ENCODE measurements at regions not wholly inside any gene's neighbourhood (a gene's known extent, or its start where the extent isn't known, plus 50 kb on each side); places are given as distances from the start of the nearest gene placed in this dataset.

DNA sequence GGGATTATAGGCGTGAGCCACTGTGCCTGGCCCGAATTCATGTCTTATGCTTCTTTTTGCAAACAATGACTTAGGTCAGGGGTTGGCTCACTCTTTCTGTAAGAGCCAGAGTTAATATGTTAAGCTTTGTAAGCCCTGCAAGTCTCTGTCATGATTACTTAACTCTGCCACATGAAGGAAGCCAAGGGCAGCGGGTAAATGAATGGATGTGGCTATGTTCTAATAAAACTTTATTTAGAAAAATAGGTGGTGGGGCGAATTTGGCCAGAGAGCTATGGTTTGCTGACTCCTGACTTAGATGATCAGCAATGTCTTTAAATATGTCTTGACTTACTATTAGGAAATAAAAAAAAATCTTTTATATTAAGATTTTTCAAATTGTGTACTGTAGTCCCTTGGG, 114.9 kb upstream of the ZFP64 start (continued):
- TF ChIP-seq, protein P1, sequence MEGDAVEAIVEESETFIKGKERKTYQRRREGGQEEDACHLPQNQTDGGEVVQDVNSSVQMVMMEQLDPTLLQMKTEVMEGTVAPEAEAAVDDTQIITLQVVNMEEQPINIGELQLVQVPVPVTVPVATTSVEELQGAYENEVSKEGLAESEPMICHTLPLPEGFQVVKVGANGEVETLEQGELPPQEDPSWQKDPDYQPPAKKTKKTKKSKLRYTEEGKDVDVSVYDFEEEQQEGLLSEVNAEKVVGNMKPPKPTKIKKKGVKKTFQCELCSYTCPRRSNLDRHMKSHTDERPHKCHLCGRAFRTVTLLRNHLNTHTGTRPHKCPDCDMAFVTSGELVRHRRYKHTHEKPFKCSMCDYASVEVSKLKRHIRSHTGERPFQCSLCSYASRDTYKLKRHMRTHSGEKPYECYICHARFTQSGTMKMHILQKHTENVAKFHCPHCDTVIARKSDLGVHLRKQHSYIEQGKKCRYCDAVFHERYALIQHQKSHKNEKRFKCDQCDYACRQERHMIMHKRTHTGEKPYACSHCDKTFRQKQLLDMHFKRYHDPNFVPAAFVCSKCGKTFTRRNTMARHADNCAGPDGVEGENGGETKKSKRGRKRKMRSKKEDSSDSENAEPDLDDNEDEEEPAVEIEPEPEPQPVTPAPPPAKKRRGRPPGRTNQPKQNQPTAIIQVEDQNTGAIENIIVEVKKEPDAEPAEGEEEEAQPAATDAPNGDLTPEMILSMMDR (IDR thresholded peaks at IDR 0.05; ENCODE audit: control extremely low read depth in 1 of 3, insufficient read depth in 1 of 3, low read depth in 1 of 3, low read length in 3 of 3) = no peak
- TF ChIP-seq, protein P2, sequence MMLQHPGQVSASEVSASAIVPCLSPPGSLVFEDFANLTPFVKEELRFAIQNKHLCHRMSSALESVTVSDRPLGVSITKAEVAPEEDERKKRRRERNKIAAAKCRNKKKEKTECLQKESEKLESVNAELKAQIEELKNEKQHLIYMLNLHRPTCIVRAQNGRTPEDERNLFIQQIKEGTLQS (IDR thresholded peaks at IDR 0.05; ENCODE audit: insufficient read depth, low read depth, low read length) = no peak
- TF ChIP-seq SP4 (IDR thresholded peaks at IDR 0.05; ENCODE audit: low read length) (no peak), TBP (IDR thresholded peaks at IDR 0.05; ENCODE audit: low read depth, low read length) (no peak), SP2 (IDR thresholded peaks at IDR 0.05; ENCODE audit: low read length) (no peak)

All from H1 (cell line).